ENCODE measurements at regions not wholly inside any gene's neighbourhood (a gene's known extent, or its start where the extent isn't known, plus 50 kb on each side); places are given as distances from the start of the nearest gene placed in this dataset.

DNA sequence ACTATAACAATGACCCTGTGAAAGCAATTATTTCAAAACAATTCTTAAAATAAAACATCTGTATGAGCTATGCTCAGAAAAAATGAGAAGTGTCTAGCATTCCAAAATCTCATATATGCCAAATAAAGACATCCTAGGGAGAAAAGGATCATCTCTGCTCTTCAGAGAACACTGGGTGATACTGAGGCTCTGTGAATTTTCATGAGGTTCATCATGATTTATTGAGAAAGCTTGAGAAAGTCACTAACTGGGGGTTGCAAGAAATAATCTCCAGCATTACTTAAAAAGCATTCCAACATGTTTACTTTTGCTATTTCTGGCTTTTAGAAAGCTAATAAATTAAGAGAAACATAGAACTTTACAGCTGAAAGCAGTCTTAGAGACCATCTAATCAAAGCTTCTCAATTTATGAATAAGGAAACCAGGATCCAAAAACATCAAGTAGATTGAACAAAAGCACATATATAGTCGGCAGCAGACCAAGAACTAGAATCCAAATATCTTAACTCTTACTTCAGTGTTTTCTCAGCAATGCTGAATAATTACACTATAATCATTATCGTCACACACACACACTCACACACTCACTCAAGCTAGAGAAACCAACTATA, 372.8 kb downstream of the NR2F1-AS1 start:
- TF ChIP-seq, protein P1, sequence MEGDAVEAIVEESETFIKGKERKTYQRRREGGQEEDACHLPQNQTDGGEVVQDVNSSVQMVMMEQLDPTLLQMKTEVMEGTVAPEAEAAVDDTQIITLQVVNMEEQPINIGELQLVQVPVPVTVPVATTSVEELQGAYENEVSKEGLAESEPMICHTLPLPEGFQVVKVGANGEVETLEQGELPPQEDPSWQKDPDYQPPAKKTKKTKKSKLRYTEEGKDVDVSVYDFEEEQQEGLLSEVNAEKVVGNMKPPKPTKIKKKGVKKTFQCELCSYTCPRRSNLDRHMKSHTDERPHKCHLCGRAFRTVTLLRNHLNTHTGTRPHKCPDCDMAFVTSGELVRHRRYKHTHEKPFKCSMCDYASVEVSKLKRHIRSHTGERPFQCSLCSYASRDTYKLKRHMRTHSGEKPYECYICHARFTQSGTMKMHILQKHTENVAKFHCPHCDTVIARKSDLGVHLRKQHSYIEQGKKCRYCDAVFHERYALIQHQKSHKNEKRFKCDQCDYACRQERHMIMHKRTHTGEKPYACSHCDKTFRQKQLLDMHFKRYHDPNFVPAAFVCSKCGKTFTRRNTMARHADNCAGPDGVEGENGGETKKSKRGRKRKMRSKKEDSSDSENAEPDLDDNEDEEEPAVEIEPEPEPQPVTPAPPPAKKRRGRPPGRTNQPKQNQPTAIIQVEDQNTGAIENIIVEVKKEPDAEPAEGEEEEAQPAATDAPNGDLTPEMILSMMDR (conservative IDR thresholded peaks at IDR 0.05; ENCODE audit: low read length) = no peak
- TF ChIP-seq EZH2phosphoT487 (IDR thresholded peaks at IDR 0.05; ENCODE audit: borderline replicate concordance, low read depth, low read length) = no peak

Data from OCI-LY7 (cell line).